Neural progenitor cell (in vitro differentiated cells): ENCODE measurements at regions not wholly inside any gene's neighbourhood (a gene's known extent, or its start where the extent isn't known, plus 50 kb on each side); places are given as distances from the start of the nearest gene placed in this dataset.
"Not testable (repeated sequence)": the region's sequence is repeated elsewhere in the genome, so short reads cannot be mapped to it uniquely, and the experiment has no call there.

ENCODE experiments used
- DNase-seq: peaks from one replicate; pipeline ENCODE4 v3.0.0-alpha.2; 2016; ENCODE audit warnings: low spot score
- H2AFZ ChIP-seq: fragments of 200-600 bp; sonication (generic); replicated peaks from 2 replicates; pipeline ENCODE4 v1.6.1; 2016; ENCODE audit warnings: antibody characterized with exemption
- H3F3A ChIP-seq: fragments of 200-600 bp; sonication (generic); 2 replicates; pipeline ENCODE4 v1.6.1; 2016; ENCODE audit warnings: antibody characterized with exemption, low read depth
- H3K27ac ChIP-seq: fragments of 200-600 bp; sonication (generic); 2 replicates; pipeline ENCODE4 v1.5.1; 2016; ENCODE audit warnings: mild to moderate bottlenecking
- H3K27me3 ChIP-seq: fragments of 200-600 bp; sonication (generic); 2 replicates; pipeline ENCODE4 v1.6.1; 2016; ENCODE audit warnings: mild to moderate bottlenecking, moderate library complexity
- H3K36me3 ChIP-seq: fragments of 200-600 bp; sonication (generic); 2 replicates; pipeline ENCODE4 v1.5.1; 2016
- H3K4me1 ChIP-seq: fragments of 200-600 bp; sonication (generic); 2 replicates; pipeline ENCODE4 v1.6.1; 2016; ENCODE audit warnings: mixed run types
- H3K4me2 ChIP-seq: fragments of 200-600 bp; sonication (generic); 2 replicates; pipeline ENCODE4 v1.6.1; 2016
- H3K4me3 ChIP-seq: fragments of 200-600 bp; sonication (generic); 2 replicates; pipeline ENCODE4 v1.5.1; 2016
- H3K79me2 ChIP-seq: fragments of 200-600 bp; sonication (generic); 2 replicates; pipeline ENCODE4 v1.6.1; 2016; ENCODE audit warnings: low read depth
- H3K9ac ChIP-seq: fragments of 200-600 bp; sonication (generic); 2 replicates; pipeline ENCODE4 v1.6.1; 2016
- H3K9me3 ChIP-seq: fragments of 200-600 bp; sonication (generic); 2 replicates; pipeline ENCODE4 v1.5.1; 2016; ENCODE audit warnings: low read depth
- H4K20me1 ChIP-seq: fragments of 200-600 bp; sonication (generic); 2 replicates; pipeline ENCODE4 v1.6.1; 2016; ENCODE audit warnings: low read depth
- H3K27ac Mint-ChIP-seq: 3 replicates; pipeline ENCODE4 v1.8.0; 2021; ENCODE audit warnings: mixed read lengths
- H3K27me3 Mint-ChIP-seq: 2 replicates; pipeline ENCODE4 v1.8.0; 2022; ENCODE audit warnings: low read depth, mild to moderate bottlenecking, inconsistent platforms, moderate library complexity, mixed read lengths; ENCODE audit not compliant: insufficient read depth
- H3K36me3 Mint-ChIP-seq: 3 replicates; pipeline ENCODE4 v1.8.0; 2021; ENCODE audit warnings: mixed read lengths
- H3K4me1 Mint-ChIP-seq: 3 replicates; pipeline ENCODE4 v1.8.0; 2021; ENCODE audit warnings: mixed read lengths
- H3K4me3 Mint-ChIP-seq: 3 replicates; pipeline ENCODE4 v1.8.0; 2021; ENCODE audit warnings: mild to moderate bottlenecking, moderate library complexity, mixed read lengths
- H3K9me3 Mint-ChIP-seq: 3 replicates; pipeline ENCODE4 v1.8.0; 2020; ENCODE audit warnings: mixed read lengths
- EZH2 ChIP-seq: fragments of 200-600 bp; sonication (generic); IDR thresholded peaks from 2 replicates; pipeline ENCODE4 v1.6.1; 2017; ENCODE audit warnings: antibody characterized with exemption, mild to moderate bottlenecking, moderate library complexity
- EZH2phosphoT487 ChIP-seq: fragments of 200-600 bp; sonication (generic); IDR thresholded peaks from 2 replicates; pipeline ENCODE4 v1.6.1; 2017; ENCODE audit warnings: antibody characterized with exemption
- TF ChIP-seq, protein P1 (sequence below): fragments of 200-600 bp; sonication (generic); IDR thresholded peaks from 2 replicates; pipeline ENCODE4 v1.5.1; 2017; ENCODE audit warnings: antibody characterized with exemption, mild to moderate bottlenecking

GRCh38 chr15:38809621-38810020 lies 245.0 kb upstream of the RASGRP1 start:
- Histone ChIP-seq H3K27ac (no peak overlapping the region), H3K79me2 (no peaks in the 10 kb centered on the region), H3F3A (no peaks in the 10 kb centered on the region), H3K36me3 (no peaks in the 10 kb centered on the region), H4K20me1 (no peaks in the 10 kb centered on the region), H3K27me3 (no peaks in the 10 kb centered on the region), H3K4me1 (no peaks in the 10 kb centered on the region), H3K9ac (no peak overlapping the region), H3K9me3 (no peaks in the 10 kb centered on the region), H3K4me3 (no peak overlapping the region), H2AFZ (no peak overlapping the region), H3K4me2 (no peak overlapping the region)
- Mint-ChIP-seq H3K4me1 (peaks cover 2% of the 10 kb centered on the region), H3K27ac (no peak overlapping the region), H3K4me3 (no peak overlapping the region), H3K27me3 (peaks cover 2% of the 10 kb centered on the region), H3K36me3 (no peaks in the 10 kb centered on the region), H3K9me3 (no peaks in the 10 kb centered on the region)
- no peak for DNase-seq
- no peak for TF ChIP-seq EZH2phosphoT487
- no peak for TF ChIP-seq EZH2
- TF ChIP-seq, protein P1, sequence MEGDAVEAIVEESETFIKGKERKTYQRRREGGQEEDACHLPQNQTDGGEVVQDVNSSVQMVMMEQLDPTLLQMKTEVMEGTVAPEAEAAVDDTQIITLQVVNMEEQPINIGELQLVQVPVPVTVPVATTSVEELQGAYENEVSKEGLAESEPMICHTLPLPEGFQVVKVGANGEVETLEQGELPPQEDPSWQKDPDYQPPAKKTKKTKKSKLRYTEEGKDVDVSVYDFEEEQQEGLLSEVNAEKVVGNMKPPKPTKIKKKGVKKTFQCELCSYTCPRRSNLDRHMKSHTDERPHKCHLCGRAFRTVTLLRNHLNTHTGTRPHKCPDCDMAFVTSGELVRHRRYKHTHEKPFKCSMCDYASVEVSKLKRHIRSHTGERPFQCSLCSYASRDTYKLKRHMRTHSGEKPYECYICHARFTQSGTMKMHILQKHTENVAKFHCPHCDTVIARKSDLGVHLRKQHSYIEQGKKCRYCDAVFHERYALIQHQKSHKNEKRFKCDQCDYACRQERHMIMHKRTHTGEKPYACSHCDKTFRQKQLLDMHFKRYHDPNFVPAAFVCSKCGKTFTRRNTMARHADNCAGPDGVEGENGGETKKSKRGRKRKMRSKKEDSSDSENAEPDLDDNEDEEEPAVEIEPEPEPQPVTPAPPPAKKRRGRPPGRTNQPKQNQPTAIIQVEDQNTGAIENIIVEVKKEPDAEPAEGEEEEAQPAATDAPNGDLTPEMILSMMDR, result no peak

DNA sequence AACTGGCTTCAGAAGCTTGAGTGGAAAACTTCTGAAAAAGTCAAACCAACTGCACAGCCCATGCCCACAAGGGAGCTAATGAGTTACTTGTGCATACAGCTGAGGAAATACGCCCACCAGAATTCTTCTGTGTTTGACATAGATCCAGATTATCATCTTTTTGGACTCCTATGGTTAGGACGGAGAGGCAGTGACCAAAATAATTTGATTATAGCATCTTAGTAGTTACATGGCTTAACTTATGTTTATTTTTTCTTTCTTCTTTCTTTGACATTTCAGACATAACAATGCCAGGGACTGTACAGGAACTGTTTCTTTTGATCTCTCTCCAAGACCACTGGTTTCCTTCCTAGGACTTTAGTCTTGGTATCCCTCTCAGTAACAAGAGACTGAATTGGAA lies 246.1 kb upstream of the RASGRP1 start:
- Mint-ChIP-seq H3K9me3 (no peaks in the 10 kb centered on the region), H3K36me3 (no peaks in the 10 kb centered on the region), H3K27me3 (peaks cover 6% of the 10 kb centered on the region), H3K4me3 (no peak overlapping the region), H3K4me1 (peaks cover 2% of the 10 kb centered on the region), H3K27ac (no peak overlapping the region)
- DNase-seq, result no peak
- Histone ChIP-seq H3K4me2 (no peak overlapping the region), H3K36me3 (no peaks in the 10 kb centered on the region), H3F3A (no peaks in the 10 kb centered on the region), H3K4me3 (no peak overlapping the region), H3K27ac (no peak overlapping the region), H4K20me1 (no peaks in the 10 kb centered on the region), H3K9me3 (no peaks in the 10 kb centered on the region), H3K79me2 (no peaks in the 10 kb centered on the region), H3K27me3 (no peaks in the 10 kb centered on the region), H3K4me1 (no peaks in the 10 kb centered on the region), H2AFZ (no peak overlapping the region), H3K9ac (no peak overlapping the region)
- TF ChIP-seq EZH2phosphoT487 (no peak), EZH2 (no peak)
- TF ChIP-seq, protein P1, result no peak

GRCh38 chr15:38814254-38814653 lies 249.6 kb upstream of the RASGRP1 start:
- Mint-ChIP-seq H3K4me1 (peaks cover 13% of the 10 kb centered on the region), H3K27me3 (peaks cover 15% of the 10 kb centered on the region)
- not testable (repeated sequence) for H3K27me3 ChIP-seq, H2AFZ ChIP-seq, H3K36me3 ChIP-seq, H3K9me3 ChIP-seq, H3K27ac Mint-ChIP-seq, H3K9me3 Mint-ChIP-seq, H3K4me3 ChIP-seq, H3K4me1 ChIP-seq, H3K79me2 ChIP-seq, H3K9ac ChIP-seq, H3K4me2 ChIP-seq, H3K36me3 Mint-ChIP-seq, DNase-seq, H3K4me3 Mint-ChIP-seq, H4K20me1 ChIP-seq, H3K27ac ChIP-seq
- peaks cover 15% of the 10 kb centered on the region for H3F3A ChIP-seq

GRCh38 chr15:38814891-38815290 lies 250.3 kb upstream of the RASGRP1 start:
- H3K36me3 Mint-ChIP-seq, result no peaks in the 10 kb centered on the region
- H3K4me3 Mint-ChIP-seq, result no peak overlapping the region
- H3K9me3 Mint-ChIP-seq, result no peaks in the 10 kb centered on the region
- Histone ChIP-seq H4K20me1 (no peaks in the 10 kb centered on the region), H3K9ac (no peak overlapping the region), H3K36me3 (no peaks in the 10 kb centered on the region), H3K4me3 (no peak overlapping the region), H3F3A (peaks cover 15% of the 10 kb centered on the region), H3K4me1 (peaks cover 13% of the 10 kb centered on the region), H3K27me3 (no peaks in the 10 kb centered on the region), H2AFZ (no peak overlapping the region), H3K9me3 (no peaks in the 10 kb centered on the region), H3K27ac (no peak overlapping the region), H3K4me2 (no peak overlapping the region), H3K79me2 (no peaks in the 10 kb centered on the region)
- TF ChIP-seq EZH2 (no peak), EZH2phosphoT487 (no peak)
- TF ChIP-seq, protein P1, result no peak
- H3K27me3 Mint-ChIP-seq, result peaks cover 15% of the 10 kb centered on the region
- peaks cover 17% of the 10 kb centered on the region for H3K4me1 Mint-ChIP-seq
- no peak overlapping the region for H3K27ac Mint-ChIP-seq
- DNase-seq, result no peak
